CD14-positive monocyte (primary cell): ENCODE measurements at regions not wholly inside any gene's neighbourhood (a gene's known extent, or its start where the extent isn't known, plus 50 kb on each side); places are given as distances from the start of the nearest gene placed in this dataset.

Experiments used
- DNase-seq, 3 donors: peaks; one replicate each; pipeline ENCODE4 v3.0.0-alpha.2; 2011 to 2022
- H2AFZ ChIP-seq: 2 replicates; pipeline ENCODE4 v1.6.0; 2012; ENCODE audit warnings: mild to moderate bottlenecking, low read depth, low read length, inconsistent platforms; ENCODE audit not compliant: insufficient read depth, poor library complexity, severe bottlenecking
- H3K27ac ChIP-seq, 2 donors: 1 replicate in 1 of 2; 2 replicates in 1 of 2; pipeline ENCODE4 v1.5.1; 2012 to 2013; ENCODE audit warnings: low read length in 2 of 2, control low read depth in 1 of 2, inconsistent platforms in 1 of 2, low read depth in 1 of 2, mild to moderate bottlenecking in 1 of 2
- H3K27me3 ChIP-seq, 2 donors: one replicate each; pipeline versions ENCODE4 v1.6.0 to v1.6.1; 2011 to 2013; ENCODE audit warnings: low read length in 2 of 2; ENCODE audit not compliant: control insufficient read depth in 2 of 2, insufficient read depth in 2 of 2
- H3K36me3 ChIP-seq, 2 donors: replicated peaks in 1 of 2; 1 replicate in 1 of 2; 2 replicates in 1 of 2; pipeline versions ENCODE4 v1.5.1 to v1.6.1; 2012 to 2013; ENCODE audit warnings: low read length in 2 of 2, control low read depth in 1 of 2, inconsistent platforms in 1 of 2, mild to moderate bottlenecking in 1 of 2; ENCODE audit not compliant: insufficient read depth in 2 of 2, control insufficient read depth in 1 of 2
- H3K4me1 ChIP-seq, 2 donors: 1 replicate in 1 of 2; 2 replicates in 1 of 2; pipeline versions ENCODE4 v1.5.1 to v1.6.1; 2012 to 2013; ENCODE audit warnings: low read length in 2 of 2, control low read depth in 1 of 2, inconsistent platforms in 1 of 2, mild to moderate bottlenecking in 1 of 2, moderate library complexity in 1 of 2; ENCODE audit not compliant: insufficient read depth in 2 of 2, control insufficient read depth in 1 of 2
- H3K4me2 ChIP-seq: replicated peaks from 2 replicates; pipeline ENCODE3; 2012; ENCODE audit warnings: low read length, moderate library complexity, mild to moderate bottlenecking; ENCODE audit not compliant: poor library complexity, severe bottlenecking; ENCODE audit errors: extremely low read depth
- H3K4me3 ChIP-seq, 3 experiments: fragments of 200-600 bp in 1 of 3; sonication (generic) in 1 of 3; replicated peaks in 1 of 3; 1 replicate in 2 of 3; 2 replicates in 1 of 3; pipeline ENCODE4 v1.5.1; 2011 to 2013; ENCODE audit warnings: low read length in 3 of 3, mild to moderate bottlenecking in 3 of 3, control low read depth in 2 of 3, low read depth in 2 of 3, inconsistent platforms in 1 of 3, moderate library complexity in 1 of 3
- H3K79me2 ChIP-seq: 2 replicates; pipeline ENCODE4 v1.6.0; 2012; ENCODE audit warnings: mild to moderate bottlenecking, control low read depth, inconsistent platforms, low read length, moderate library complexity; ENCODE audit not compliant: insufficient read depth
- H3K9ac ChIP-seq: 2 replicates; pipeline ENCODE4 v1.6.0; 2017; ENCODE audit warnings: low read length, mild to moderate bottlenecking; ENCODE audit not compliant: insufficient read depth, poor library complexity, severe bottlenecking
- H3K9me3 ChIP-seq, 2 donors: replicated peaks in 1 of 2; 1 replicate in 1 of 2; 2 replicates in 1 of 2; pipeline versions ENCODE4 v1.5.1 to v1.6.1; 2012 to 2013; ENCODE audit warnings: low read length in 2 of 2, control low read depth in 1 of 2; ENCODE audit not compliant: control insufficient read depth in 1 of 2, insufficient read depth in 1 of 2
- H4K20me1 ChIP-seq: 2 replicates; pipeline ENCODE4 v1.6.0; 2012; ENCODE audit warnings: mild to moderate bottlenecking, low read length, control low read depth, moderate library complexity; ENCODE audit not compliant: insufficient read depth
- H3K27ac Mint-ChIP-seq, 7 donors: one replicate each; pipeline ENCODE4 v1.8.0; 2020; ENCODE audit warnings: mild to moderate bottlenecking in 7 of 7, mixed read lengths in 7 of 7, moderate library complexity in 6 of 7, inconsistent platforms in 2 of 7
- H3K27me3 Mint-ChIP-seq, 3 donors: one replicate each; pipeline ENCODE4 v1.8.0; 2021 to 2022; ENCODE audit warnings: low read depth in 3 of 3, mild to moderate bottlenecking in 3 of 3, mixed read lengths in 3 of 3, moderate library complexity in 3 of 3, inconsistent platforms in 1 of 3
- H3K36me3 Mint-ChIP-seq, 2 donors: one replicate each; pipeline ENCODE4 v1.8.0; 2020; ENCODE audit warnings: mixed read lengths in 2 of 2, inconsistent platforms in 1 of 2, mild to moderate bottlenecking in 1 of 2
- H3K4me1 Mint-ChIP-seq: one replicate; pipeline ENCODE4 v1.8.0; 2020; ENCODE audit warnings: mild to moderate bottlenecking, mixed read lengths
- H3K4me3 Mint-ChIP-seq, 2 donors: one replicate each; pipeline ENCODE4 v1.8.0; 2020; ENCODE audit warnings: mild to moderate bottlenecking in 2 of 2, mixed read lengths in 2 of 2, moderate library complexity in 1 of 2
- H3K9me3 Mint-ChIP-seq, 7 donors: one replicate each; pipeline ENCODE4 v1.8.0; 2020 to 2022; ENCODE audit warnings: mixed read lengths in 7 of 7, mild to moderate bottlenecking in 6 of 7, moderate library complexity in 6 of 7, inconsistent platforms in 2 of 7
- CTCF ChIP-seq: fragments of 200-600 bp; IDR thresholded peaks from one replicate; pipeline ENCODE4 v1.8.0; 2022; ENCODE audit warnings: antibody characterized with exemption, mild to moderate bottlenecking
- WGBS: methylation state at CpG from one replicate; pipeline ENCODE4 v1.1.5; 2013; ENCODE audit warnings: missing lambda C conversion rate; ENCODE audit not compliant: insufficient coverage; 5-methylcytosine and 5-hydroxymethylcytosine counted together
- intact Hi-C, 2 donors: fragments of 100-400 bp; cut with micrococcal nuclease; formaldehyde crosslinking; loops; one replicate each; pipeline versions ENCODE4 v1.15.0 to v1.15.1; 2023

GRCh38 chr3:120503727-120504616, 53.2 kb upstream of the FSTL1 start:
- intact Hi-C loops = no loop called here
- peaks cover 0 to 3% (median 0%) of the 10 kb centered on the region in 3 donors for H3K27me3 Mint-ChIP-seq
- no peak for TF ChIP-seq CTCF

GRCh38 chr3:120502116-120502515, 51.3 kb upstream of the FSTL1 start:
- peaks cover 0 to 3% (median 0%) of the 10 kb centered on the region in 3 donors for H3K27me3 Mint-ChIP-seq
- H3K4me1 Mint-ChIP-seq = peaks cover 13% of the 10 kb centered on the region
- no peak for DNase-seq
- no peak overlapping the region for H3K27ac Mint-ChIP-seq
- Histone ChIP-seq H3K4me2 (no peak overlapping the region), H3K27me3 (no peaks in the 10 kb centered on the region), H3K4me1 (peaks cover 4 to 9% of the 10 kb centered on the region in 2 donors), H3K9ac (no peak overlapping the region), H3K79me2 (no peaks in the 10 kb centered on the region), H3K9me3 (no peaks in the 10 kb centered on the region), H3K36me3 (no peaks in the 10 kb centered on the region), H3K27ac (no peak overlapping the region), H4K20me1 (no peaks in the 10 kb centered on the region), H2AFZ (no peak overlapping the region), H3K4me3 (no peak overlapping the region)
- H3K4me3 Mint-ChIP-seq = no peak overlapping the region
- intact Hi-C loops = no loop called here
- H3K9me3 Mint-ChIP-seq = no peaks in the 10 kb centered on the region
- 83% methylated on average over 2 of the region's 8 CpGs for WGBS
- TF ChIP-seq CTCF = no peak
- H3K36me3 Mint-ChIP-seq = no peaks in the 10 kb centered on the region

More at GRCh38 chr3:120503727-120504616, 53.2 kb upstream of the FSTL1 start:
- Histone ChIP-seq H3K9me3 (no peaks in the 10 kb centered on the region), H4K20me1 (no peaks in the 10 kb centered on the region), H3K4me3 (no peak overlapping the region), H3K27me3 (no peaks in the 10 kb centered on the region), H2AFZ (no peak overlapping the region), H3K9ac (no peak overlapping the region), H3K27ac (no peak overlapping the region), H3K4me1 (peaks cover under 1 to 3% of the 10 kb centered on the region in 2 donors), H3K79me2 (no peaks in the 10 kb centered on the region), H3K4me2 (no peak overlapping the region), H3K36me3 (no peaks in the 10 kb centered on the region)
- no peak for DNase-seq
- H3K27ac Mint-ChIP-seq = no peak overlapping the region
- H3K36me3 Mint-ChIP-seq = no peaks in the 10 kb centered on the region
- 87% methylated on average over 4 of the region's 5 CpGs for WGBS
- no peak overlapping the region for H3K4me3 Mint-ChIP-seq
- peaks cover 7% of the 10 kb centered on the region for H3K4me1 Mint-ChIP-seq
- H3K9me3 Mint-ChIP-seq = peaks cover 0 to under 1% (median 0%) of the 10 kb centered on the region in 7 donors
